Activated CD4-positive, alpha-beta T cell treated with anti-CD3 and anti-CD28 coated beads, Interleukin-2, amount 50 U/mL, for 24 hours (primary cell): ENCODE measurements at regions not wholly inside any gene's neighbourhood (a gene's known extent, or its start where the extent isn't known, plus 50 kb on each side); places are given as distances from the start of the nearest gene placed in this dataset.

Source experiments
- DNase-seq, 2 donors: peaks; one replicate each; pipeline ENCODE4 v3.0.0-alpha.2; 2020; ENCODE audit warnings: low read depth in 1 of 2, low spot score in 1 of 2

GRCh38 chr17:77508047-77508715 is 367.4 kb downstream of the SEC14L1 start:
- DNase-seq = no peak

DNA sequence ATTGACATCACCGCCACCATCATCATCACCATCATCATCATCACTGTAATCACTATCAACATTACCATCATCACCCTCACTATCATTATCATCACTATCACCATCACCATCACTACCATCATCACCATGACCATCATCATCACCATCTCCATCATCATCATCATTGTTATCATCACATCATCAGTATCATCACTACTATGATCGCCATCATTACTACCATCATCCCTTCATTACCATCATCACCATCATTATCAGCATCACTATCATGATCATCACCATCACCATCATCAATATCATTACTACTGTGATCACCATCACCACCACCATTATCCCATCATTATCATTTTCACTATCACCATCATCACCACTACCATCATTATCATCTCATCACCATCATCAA is 368.3 kb downstream of the SEC14L1 start:
- DNase-seq = no peak

DNA sequence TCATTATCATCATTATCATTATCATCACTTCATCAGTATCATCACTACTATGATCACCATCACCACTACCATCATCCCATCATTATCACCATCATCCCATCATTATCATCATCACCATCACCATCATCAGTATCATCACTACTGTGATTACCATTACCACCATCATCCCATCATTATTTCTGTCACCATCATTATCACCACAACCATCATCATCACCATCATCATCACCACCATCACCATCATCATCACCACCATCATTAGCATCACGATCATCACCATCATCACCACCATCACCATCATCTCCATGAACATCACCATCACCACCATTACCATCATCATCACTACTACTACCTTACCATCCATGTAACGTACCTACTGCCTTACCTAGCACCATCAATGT is 368.8 kb downstream of the SEC14L1 start:
- no peak for DNase-seq

- no peak for DNase-seq
Observed at GRCh38 chr17:77510133-77510796, 369.5 kb downstream of the SEC14L1 start.

GRCh38 chr17:77511514-77512061 is 370.8 kb downstream of the SEC14L1 start:
- no peak for DNase-seq

- DNase-seq = no peak
Observed at GRCh38 chr17:77512062-77512946, 371.5 kb downstream of the SEC14L1 start.

DNA sequence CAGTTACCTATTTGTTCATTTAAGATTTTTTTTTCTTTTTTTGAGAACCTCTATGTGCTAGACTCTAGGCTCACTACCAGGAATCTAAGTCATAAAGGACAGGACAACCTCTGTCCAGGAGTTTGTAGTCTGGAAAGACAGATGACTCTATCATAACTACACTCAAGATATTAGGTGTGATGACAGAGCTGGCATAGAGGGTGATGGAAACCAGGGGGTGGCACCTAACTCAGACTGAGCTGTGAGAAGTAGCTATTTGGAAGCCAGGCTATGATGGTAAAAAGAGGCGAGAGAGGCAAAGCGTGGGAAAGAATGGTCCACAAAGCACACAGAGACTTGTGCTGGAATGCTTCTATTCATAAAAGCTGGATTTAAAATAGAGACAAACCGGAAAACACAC is 372.3 kb downstream of the SEC14L1 start:
- no peak for DNase-seq

- DNase-seq = no peak
Observed at GRCh38 chr17:77515227-77515626, 374.5 kb downstream of the SEC14L1 start.

DNA sequence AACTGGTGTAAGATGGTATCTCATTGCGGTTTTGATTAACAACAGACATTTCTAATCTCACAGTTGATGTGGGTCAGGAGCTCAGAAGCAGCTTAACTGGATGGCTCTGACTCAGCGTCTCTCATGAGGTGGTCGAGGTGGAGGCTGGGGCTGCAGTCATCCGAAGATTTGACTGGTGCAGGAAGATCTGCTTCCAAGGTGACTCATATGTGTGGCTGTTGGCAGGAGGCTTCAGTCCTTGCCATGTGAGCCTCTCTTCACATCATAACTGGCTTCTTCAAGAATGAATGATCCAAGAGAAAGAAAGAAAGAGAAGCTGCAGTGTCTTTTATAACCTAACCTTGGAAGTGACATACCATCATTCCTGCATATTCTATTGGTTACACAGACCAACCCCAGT is 376.1 kb downstream of the SEC14L1 start:
- DNase-seq = no peak

DNA sequence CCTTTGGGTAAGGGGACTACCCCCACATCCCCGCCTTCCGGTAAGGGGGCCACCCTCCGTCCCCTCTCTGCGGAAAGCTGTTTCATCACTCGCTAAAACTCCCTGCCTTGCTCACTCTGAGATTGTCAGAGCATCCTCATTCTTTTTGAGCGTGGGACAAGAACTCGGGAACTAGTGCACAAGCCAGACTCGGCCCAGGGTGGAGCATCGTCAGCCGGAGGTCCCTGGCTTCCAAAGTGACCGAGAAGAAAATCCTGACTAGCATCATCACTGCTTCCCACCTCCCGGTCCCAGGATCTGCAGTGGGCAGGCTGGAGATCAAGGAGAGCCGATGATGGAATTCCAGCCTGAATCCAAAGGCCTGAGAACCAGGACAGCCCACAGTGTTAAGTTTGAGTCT is 380.3 kb downstream of the SEC14L1 start:
- DNase-seq = no peak

- no peak for DNase-seq
Observed at GRCh38 chr17:77523540-77523939, 382.8 kb downstream of the SEC14L1 start.

DNA sequence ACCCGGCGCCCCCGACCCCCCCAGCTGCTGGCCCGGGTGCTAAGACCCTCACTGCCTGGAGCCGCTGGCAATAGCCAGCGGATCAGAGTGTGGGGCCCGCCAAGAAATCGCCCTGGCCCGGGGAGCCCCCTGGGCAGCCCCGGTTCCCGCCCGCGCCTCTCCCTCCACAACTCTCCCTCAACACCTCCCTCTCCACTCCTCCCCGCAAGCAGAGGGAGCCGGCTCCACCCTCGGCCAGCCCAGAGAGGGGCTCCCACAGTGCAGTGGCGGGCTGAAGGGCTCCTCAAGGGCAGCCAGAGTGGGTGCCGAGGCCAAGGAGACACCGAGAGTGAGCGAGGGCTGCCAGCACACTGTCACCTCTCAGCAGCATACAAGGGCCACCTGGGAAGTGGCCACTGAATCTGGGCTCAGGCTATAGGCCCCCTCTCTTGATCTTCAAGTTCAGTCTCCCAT is 385.5 kb downstream of the SEC14L1 start:
- DNase-seq = no peak

DNA sequence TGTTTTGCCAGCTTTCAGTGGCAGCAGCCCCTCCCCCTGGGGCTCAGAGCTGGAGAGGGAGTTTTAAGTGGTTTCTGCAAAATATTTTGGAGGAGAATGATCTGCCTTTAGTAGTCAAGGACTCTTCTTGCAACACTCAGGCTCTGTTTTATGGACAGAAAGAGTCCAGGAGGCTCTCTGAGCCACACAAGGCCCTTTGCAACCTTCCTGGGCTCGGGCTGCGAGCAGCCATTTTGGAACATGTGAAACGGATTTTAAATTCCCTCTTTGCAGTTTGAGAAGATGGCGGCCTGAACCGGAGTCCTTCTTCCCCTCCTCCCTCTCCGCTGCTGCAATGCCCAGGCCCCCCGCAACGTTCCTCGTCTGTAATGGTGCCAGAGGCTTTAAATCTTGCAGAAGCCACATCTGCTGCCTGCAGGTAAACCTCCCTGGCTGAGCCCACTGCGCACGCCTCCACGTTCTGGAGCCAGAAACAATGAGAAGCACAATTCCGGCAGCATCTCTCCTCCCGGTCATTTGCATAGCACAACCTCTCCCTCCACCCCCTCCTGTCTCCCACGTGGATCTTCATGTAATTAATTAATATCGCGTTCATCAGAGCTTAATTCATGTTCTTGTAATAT is 386.1 kb downstream of the SEC14L1 start:
- DNase-seq = no peak

DNA sequence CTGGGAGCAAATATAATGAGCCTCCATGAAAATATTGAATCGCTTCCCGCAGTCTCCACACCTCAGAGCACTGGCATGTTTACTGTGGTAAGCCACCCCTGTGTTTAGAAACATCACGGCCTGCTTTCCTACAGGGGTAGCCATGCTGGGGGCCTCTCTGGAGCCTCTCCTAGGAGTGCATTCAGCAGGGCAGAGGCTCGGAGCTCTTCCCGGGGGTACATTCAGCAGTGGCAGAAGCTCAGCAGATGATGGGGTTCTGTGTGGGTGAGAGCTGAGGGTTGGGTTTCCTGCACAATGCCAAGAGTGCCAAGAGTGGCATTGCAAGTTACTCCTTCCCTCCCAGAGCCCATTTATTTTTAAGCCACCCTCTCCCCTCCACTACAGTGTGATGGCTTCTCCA is 386.6 kb downstream of the SEC14L1 start:
- no peak for DNase-seq

GRCh38 chr17:77527836-77528505 is 387.2 kb downstream of the SEC14L1 start:
- no peak for DNase-seq

GRCh38 chr17:77528516-77529327 is 388.0 kb downstream of the SEC14L1 start:
- peak in 1 of 2 donors; percentile 11 for DNase-seq

DNA sequence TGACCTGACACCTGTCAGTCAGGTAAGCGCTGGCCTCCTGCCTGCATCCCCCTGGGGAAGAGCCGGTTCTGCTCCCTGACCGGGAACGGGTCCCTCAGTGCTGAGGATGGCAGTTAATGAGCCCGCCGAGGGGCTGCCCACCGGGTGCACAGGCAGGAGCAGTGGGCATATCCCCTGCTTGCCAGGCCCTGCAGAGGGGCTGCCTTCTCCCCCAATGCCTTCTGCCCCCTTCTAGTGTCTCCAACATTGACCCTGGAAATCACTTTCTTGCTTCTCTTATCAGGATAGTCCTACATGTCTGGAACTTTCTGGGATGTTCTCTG is 388.5 kb downstream of the SEC14L1 start:
- no peak for DNase-seq

- no peak for DNase-seq
Observed at GRCh38 chr17:77530591-77530990, 389.8 kb downstream of the SEC14L1 start.

- no peak for DNase-seq
Observed at GRCh38 chr17:77531002-77531401, 390.2 kb downstream of the SEC14L1 start.

- DNase-seq = no peak
Observed at GRCh38 chr17:77531641-77532040, 390.9 kb downstream of the SEC14L1 start.
